DOHH2 (cell line): ENCODE measurements at regions not wholly inside any gene's neighbourhood (a gene's known extent, or its start where the extent isn't known, plus 50 kb on each side); places are given as distances from the start of the nearest gene placed in this dataset.

Experiments used
- H3F3A ChIP-seq: fragments of 200-600 bp; sonication (generic), shearing (Covaris generic); 2 replicates; pipeline ENCODE4 v1.6.0; 2016; ENCODE audit warnings: antibody characterized with exemption, mild to moderate bottlenecking; ENCODE audit not compliant: control insufficient read depth, insufficient read depth
- H3K27ac ChIP-seq: fragments of 200-600 bp; sonication (generic); 2 replicates; pipeline ENCODE4 v1.5.1; 2014; ENCODE audit warnings: low read depth, mild to moderate bottlenecking, low read length, moderate library complexity
- H3K27me3 ChIP-seq: fragments of 200-600 bp; sonication (generic); 2 replicates; pipeline ENCODE4 v1.6.1; 2014; ENCODE audit warnings: mild to moderate bottlenecking, low read length, mixed read lengths; ENCODE audit not compliant: control insufficient read depth
- H3K36me3 ChIP-seq: fragments of 200-600 bp; sonication (generic); 2 replicates; pipeline ENCODE4 v1.6.1; 2014; ENCODE audit warnings: mild to moderate bottlenecking, low read length, moderate library complexity, mixed read lengths; ENCODE audit not compliant: control insufficient read depth
- H3K4me1 ChIP-seq: fragments of 200-600 bp; sonication (generic); 2 replicates; pipeline ENCODE4 v1.6.1; 2014; ENCODE audit warnings: mild to moderate bottlenecking, low read length, mixed read lengths; ENCODE audit not compliant: control insufficient read depth
- H3K4me2 ChIP-seq: fragments of 200-600 bp; sonication (generic); 2 replicates; pipeline ENCODE4 v1.6.0; 2014; ENCODE audit warnings: mild to moderate bottlenecking, low read length, moderate library complexity
- H3K4me3 ChIP-seq: fragments of 200-600 bp; sonication (generic); 2 replicates; pipeline ENCODE4 v1.5.1; 2014; ENCODE audit warnings: mild to moderate bottlenecking, low read length, mixed read lengths
- H3K79me2 ChIP-seq: fragments of 200-600 bp; sonication (generic); 2 replicates; pipeline ENCODE4 v1.6.1; 2014; ENCODE audit warnings: mild to moderate bottlenecking, low read length, mixed read lengths; ENCODE audit not compliant: control insufficient read depth
- H3K9me2 ChIP-seq: fragments of 200-600 bp; sonication (generic); replicated peaks from 2 replicates; pipeline ENCODE4 v1.6.1; 2014; ENCODE audit warnings: mild to moderate bottlenecking, low read length, mixed read lengths; ENCODE audit not compliant: control insufficient read depth
- H3K9me3 ChIP-seq: fragments of 200-600 bp; sonication (generic); 2 replicates; pipeline ENCODE4 v1.6.1; 2014; ENCODE audit warnings: antibody characterized with exemption, low read length, mixed read lengths; ENCODE audit not compliant: control insufficient read depth, insufficient read depth
- H4K20me1 ChIP-seq: fragments of 200-600 bp; sonication (generic); 2 replicates; pipeline ENCODE4 v1.6.0; 2014; ENCODE audit warnings: low read depth, mild to moderate bottlenecking, antibody characterized with exemption, low read length, moderate library complexity; ENCODE audit not compliant: control insufficient read depth, insufficient read depth
- CTCF ChIP-seq: fragments of 200-600 bp; sonication (generic); IDR thresholded peaks from one replicate; pipeline ENCODE4 v1.5.1; 2014; ENCODE audit warnings: antibody characterized with exemption, mild to moderate bottlenecking, low read depth, low read length; ENCODE audit not compliant: poor library complexity, severe bottlenecking
- EZH2phosphoT487 ChIP-seq: fragments of 200-600 bp; sonication (generic); IDR thresholded peaks from 2 replicates; pipeline ENCODE4 v1.6.1; 2017; ENCODE audit warnings: borderline replicate concordance, mild to moderate bottlenecking, antibody characterized with exemption, low read length, moderate library complexity, mixed read lengths

- Histone ChIP-seq H3K27ac (no peak overlapping the region), H3F3A (no peaks in the 10 kb centered on the region), H3K36me3 (no peaks in the 10 kb centered on the region), H4K20me1 (no peaks in the 10 kb centered on the region), H3K9me2 (no peaks in the 10 kb centered on the region; the same call in 1 of the 2 replicates), H3K4me1 (no peaks in the 10 kb centered on the region), H3K79me2 (no peaks in the 10 kb centered on the region), H3K4me2 (no peak overlapping the region), H3K27me3 (no peaks in the 10 kb centered on the region), H3K4me3 (no peak overlapping the region), H3K9me3 (no peaks in the 10 kb centered on the region)
- TF ChIP-seq CTCF (no peak), EZH2phosphoT487 (no peak)
Measured at GRCh38 chr4:33453916-33454315, 2733.7 kb downstream of the PCDH7 start.

DNA sequence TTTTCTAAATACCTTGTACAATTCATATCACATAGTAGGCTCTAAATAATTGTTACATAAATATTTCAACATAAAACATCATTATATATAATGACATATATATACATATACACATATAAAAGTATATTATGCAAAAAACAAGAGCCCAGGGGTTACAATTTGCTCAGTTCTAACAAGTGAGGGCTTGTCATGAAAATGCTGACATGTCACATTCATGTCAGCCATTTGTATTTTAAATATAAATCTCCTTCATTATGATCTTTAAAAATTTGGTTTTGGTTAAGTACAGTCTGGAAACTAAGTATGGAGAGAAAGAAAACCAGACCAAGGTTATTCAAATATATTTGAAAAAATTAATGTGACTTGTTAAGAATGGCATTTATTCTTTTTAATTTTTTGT lies 2745.4 kb downstream of the PCDH7 start:
- H3K9me2 ChIP-seq, result no peaks in the 10 kb centered on the region
- no peak overlapping the region for H3K4me2 ChIP-seq
- H3K27ac ChIP-seq, result no peak overlapping the region
- no peaks in the 10 kb centered on the region for H3K79me2 ChIP-seq
- H4K20me1 ChIP-seq, result no peaks in the 10 kb centered on the region
- no peaks in the 10 kb centered on the region for H3K36me3 ChIP-seq
- no peaks in the 10 kb centered on the region for H3F3A ChIP-seq
- no peaks in the 10 kb centered on the region for H3K9me3 ChIP-seq
- no peaks in the 10 kb centered on the region for H3K27me3 ChIP-seq
- no peak for TF ChIP-seq EZH2phosphoT487
- no peak for TF ChIP-seq CTCF
- no peak overlapping the region for H3K4me3 ChIP-seq
- H3K4me1 ChIP-seq, result no peaks in the 10 kb centered on the region

- Histone ChIP-seq H3K9me3 (no peaks in the 10 kb centered on the region; the same call in 1 of the 2 replicates), H3K4me1 (no peaks in the 10 kb centered on the region), H3K4me2 (no peak overlapping the region), H4K20me1 (no peaks in the 10 kb centered on the region), H3K9me2 (no peaks in the 10 kb centered on the region), H3K4me3 (no peak overlapping the region), H3K79me2 (no peaks in the 10 kb centered on the region), H3K27ac (no peak overlapping the region), H3K36me3 (no peaks in the 10 kb centered on the region), H3F3A (no peaks in the 10 kb centered on the region), H3K27me3 (no peaks in the 10 kb centered on the region)
- TF ChIP-seq CTCF, result no peak
- TF ChIP-seq EZH2phosphoT487, result no peak
Measured at GRCh38 chr4:33467291-33467690, 2747.1 kb downstream of the PCDH7 start.

- Histone ChIP-seq H3K36me3 (no peaks in the 10 kb centered on the region), H3K9me3 (no peaks in the 10 kb centered on the region; the same call in 1 of the 2 replicates), H3K4me3 (no peak overlapping the region), H4K20me1 (no peaks in the 10 kb centered on the region), H3K27ac (no peak overlapping the region), H3K9me2 (no peaks in the 10 kb centered on the region), H3F3A (no peaks in the 10 kb centered on the region), H3K27me3 (no peaks in the 10 kb centered on the region), H3K4me1 (no peaks in the 10 kb centered on the region), H3K79me2 (no peaks in the 10 kb centered on the region), H3K4me2 (no peak overlapping the region)
- no peak for TF ChIP-seq CTCF
- no peak for TF ChIP-seq EZH2phosphoT487
Measured at GRCh38 chr4:33470805-33471204, 2750.6 kb downstream of the PCDH7 start.
